ENCODE measurements at regions not wholly inside any gene's neighbourhood (a gene's known extent, or its start where the extent isn't known, plus 50 kb on each side); places are given as distances from the start of the nearest gene placed in this dataset.

GRCh38 chr9:115675834-115676233 lies 477.8 kb upstream of the PAPPA start:
- TF ChIP-seq, protein P1, sequence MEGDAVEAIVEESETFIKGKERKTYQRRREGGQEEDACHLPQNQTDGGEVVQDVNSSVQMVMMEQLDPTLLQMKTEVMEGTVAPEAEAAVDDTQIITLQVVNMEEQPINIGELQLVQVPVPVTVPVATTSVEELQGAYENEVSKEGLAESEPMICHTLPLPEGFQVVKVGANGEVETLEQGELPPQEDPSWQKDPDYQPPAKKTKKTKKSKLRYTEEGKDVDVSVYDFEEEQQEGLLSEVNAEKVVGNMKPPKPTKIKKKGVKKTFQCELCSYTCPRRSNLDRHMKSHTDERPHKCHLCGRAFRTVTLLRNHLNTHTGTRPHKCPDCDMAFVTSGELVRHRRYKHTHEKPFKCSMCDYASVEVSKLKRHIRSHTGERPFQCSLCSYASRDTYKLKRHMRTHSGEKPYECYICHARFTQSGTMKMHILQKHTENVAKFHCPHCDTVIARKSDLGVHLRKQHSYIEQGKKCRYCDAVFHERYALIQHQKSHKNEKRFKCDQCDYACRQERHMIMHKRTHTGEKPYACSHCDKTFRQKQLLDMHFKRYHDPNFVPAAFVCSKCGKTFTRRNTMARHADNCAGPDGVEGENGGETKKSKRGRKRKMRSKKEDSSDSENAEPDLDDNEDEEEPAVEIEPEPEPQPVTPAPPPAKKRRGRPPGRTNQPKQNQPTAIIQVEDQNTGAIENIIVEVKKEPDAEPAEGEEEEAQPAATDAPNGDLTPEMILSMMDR (IDR thresholded peaks at IDR 0.05): no peak
- no peak for TF ChIP-seq EZH2phosphoT487 (IDR thresholded peaks at IDR 0.05; ENCODE audit: borderline replicate concordance, low read depth)
- no peak for TF ChIP-seq NFIC (IDR thresholded peaks at IDR 0.05; ENCODE audit: borderline replicate concordance)
- no peak for TF ChIP-seq EP300 (IDR thresholded peaks at IDR 0.05; ENCODE audit: borderline replicate concordance in 1 of 2, low read depth in 1 of 2, low read length in 1 of 2)
- no peak for TF ChIP-seq JUND (IDR thresholded peaks at IDR 0.05)
- no peak for TF ChIP-seq POLR2AphosphoS5 (IDR thresholded peaks at IDR 0.05; ENCODE audit: low read depth, low read length)
- no peak for TF ChIP-seq TAF1 (IDR thresholded peaks at IDR 0.05; ENCODE audit: borderline replicate concordance, low read depth, low read length)
- TF ChIP-seq, protein P2, sequence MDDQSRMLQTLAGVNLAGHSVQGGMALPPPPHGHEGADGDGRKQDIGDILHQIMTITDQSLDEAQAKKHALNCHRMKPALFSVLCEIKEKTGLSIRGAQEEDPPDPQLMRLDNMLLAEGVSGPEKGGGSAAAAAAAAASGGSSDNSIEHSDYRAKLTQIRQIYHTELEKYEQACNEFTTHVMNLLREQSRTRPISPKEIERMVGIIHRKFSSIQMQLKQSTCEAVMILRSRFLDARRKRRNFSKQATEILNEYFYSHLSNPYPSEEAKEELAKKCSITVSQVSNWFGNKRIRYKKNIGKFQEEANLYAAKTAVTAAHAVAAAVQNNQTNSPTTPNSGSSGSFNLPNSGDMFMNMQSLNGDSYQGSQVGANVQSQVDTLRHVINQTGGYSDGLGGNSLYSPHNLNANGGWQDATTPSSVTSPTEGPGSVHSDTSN (IDR thresholded peaks at IDR 0.05): no peak
- TF ChIP-seq, protein P3, sequence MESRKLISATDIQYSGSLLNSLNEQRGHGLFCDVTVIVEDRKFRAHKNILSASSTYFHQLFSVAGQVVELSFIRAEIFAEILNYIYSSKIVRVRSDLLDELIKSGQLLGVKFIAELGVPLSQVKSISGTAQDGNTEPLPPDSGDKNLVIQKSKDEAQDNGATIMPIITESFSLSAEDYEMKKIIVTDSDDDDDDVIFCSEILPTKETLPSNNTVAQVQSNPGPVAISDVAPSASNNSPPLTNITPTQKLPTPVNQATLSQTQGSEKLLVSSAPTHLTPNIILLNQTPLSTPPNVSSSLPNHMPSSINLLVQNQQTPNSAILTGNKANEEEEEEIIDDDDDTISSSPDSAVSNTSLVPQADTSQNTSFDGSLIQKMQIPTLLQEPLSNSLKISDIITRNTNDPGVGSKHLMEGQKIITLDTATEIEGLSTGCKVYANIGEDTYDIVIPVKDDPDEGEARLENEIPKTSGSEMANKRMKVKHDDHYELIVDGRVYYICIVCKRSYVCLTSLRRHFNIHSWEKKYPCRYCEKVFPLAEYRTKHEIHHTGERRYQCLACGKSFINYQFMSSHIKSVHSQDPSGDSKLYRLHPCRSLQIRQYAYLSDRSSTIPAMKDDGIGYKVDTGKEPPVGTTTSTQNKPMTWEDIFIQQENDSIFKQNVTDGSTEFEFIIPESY (IDR thresholded peaks at IDR 0.05; ENCODE audit: borderline replicate concordance, low read depth): no peak
- TF ChIP-seq RFX5 (IDR thresholded peaks at IDR 0.05; ENCODE audit: low read length): no peak
- TF ChIP-seq YY1 (IDR thresholded peaks at IDR 0.05; ENCODE audit: low read depth): no peak
- TF ChIP-seq SMC3 (IDR thresholded peaks at IDR 0.05; ENCODE audit: low read depth, low read length): no peak
- no peak for TF ChIP-seq FOXM1 (IDR thresholded peaks at IDR 0.05; ENCODE audit: low read depth)

Data from SK-N-SH (cell line).